NCI-H2081 (cell line): ENCODE measurements at regions not wholly inside any gene's neighbourhood (a gene's known extent, or its start where the extent isn't known, plus 50 kb on each side); places are given as distances from the start of the nearest gene placed in this dataset.

ENCODE experiments used
- DNase-seq, 2 experiments: peaks; one replicate each; lab custom pipeline; 2025; lab: John Stamatoyannopoulos, UW

DNA sequence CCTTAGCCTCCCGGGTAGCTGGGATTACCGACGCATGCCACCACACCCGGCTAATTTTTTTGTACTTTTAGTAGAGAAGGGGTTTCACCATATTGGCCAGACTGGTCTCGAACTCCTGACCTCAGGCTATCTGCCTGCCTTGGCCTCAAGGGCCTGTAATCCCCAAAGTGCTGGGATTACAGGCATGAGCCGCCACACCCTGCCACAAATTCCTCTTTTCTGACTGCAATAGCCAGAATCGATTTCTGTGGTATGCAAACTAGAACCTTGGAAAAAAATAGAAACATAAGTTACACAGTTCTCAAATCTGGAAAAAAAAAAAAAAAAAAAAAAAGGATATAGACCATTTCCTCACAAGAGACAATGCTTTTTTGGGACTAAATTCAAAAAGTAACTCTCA lies 184.6 kb upstream of the EGLN3 start:
- no peak for DNase-seq

DNA sequence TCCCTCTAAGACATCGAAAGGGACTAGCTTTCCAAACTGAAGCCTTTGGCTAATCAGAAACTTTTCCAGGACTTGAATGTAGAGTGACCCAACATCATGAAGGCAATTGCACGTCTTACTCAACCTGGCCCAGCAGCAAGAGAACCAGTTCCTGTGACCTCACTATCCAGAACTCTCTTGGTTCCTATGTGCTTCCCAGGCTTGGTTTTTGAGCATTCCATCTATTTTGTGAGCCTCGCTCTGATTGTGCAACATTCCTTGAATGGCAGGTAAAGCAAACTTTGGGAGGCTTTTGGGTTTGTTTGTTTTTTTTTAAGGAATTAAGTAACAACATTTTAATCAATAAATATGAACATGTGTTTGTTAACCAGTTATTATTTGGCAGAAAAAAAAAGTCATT lies 183.6 kb upstream of the EGLN3 start:
- DNase-seq, result no peak

DNA sequence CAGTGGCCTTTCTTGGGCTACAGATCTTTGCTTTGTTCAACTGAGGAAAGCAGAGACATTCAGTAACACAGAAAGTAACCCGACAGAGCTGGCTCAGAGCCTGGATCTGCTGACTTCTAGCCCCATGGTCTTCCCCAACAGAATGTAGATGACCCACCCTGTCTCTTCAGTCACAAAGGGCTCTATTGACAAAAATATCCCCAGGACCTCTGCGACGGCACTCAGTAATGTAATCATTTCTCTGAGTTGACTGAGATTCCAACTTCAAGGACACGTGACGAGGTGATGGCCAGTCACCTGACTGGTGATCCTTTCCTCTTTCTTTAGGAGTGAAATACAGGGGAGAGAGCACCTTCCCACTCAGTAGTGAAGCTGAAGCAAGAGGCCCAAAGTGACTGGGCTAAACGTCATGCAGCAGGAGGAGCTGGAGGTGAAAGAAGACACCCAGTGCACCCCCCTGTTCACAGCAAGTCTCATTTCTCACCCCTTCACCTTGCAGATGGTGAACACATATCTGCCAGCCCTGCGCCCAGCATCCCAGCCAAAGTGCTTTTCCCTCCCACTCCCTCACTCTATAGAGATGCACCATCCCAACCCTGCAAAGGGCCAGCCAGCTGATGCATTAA lies 179.2 kb upstream of the EGLN3 start:
- DNase-seq, result no peak

GRCh38 chr14:34128665-34129064 lies 177.8 kb upstream of the EGLN3 start:
- no peak for DNase-seq

GRCh38 chr14:34126586-34126985 lies 175.7 kb upstream of the EGLN3 start:
- no peak for DNase-seq

GRCh38 chr14:34124585-34124984 lies 173.7 kb upstream of the EGLN3 start:
- DNase-seq, result no peak

- DNase-seq, result no peak
Observed at GRCh38 chr14:34122650-34123049, 171.8 kb upstream of the EGLN3 start.

GRCh38 chr14:34122081-34122480 lies 171.2 kb upstream of the EGLN3 start:
- DNase-seq, result no peak

GRCh38 chr14:34120185-34120977 lies 169.5 kb upstream of the EGLN3 start:
- no peak for DNase-seq

DNA sequence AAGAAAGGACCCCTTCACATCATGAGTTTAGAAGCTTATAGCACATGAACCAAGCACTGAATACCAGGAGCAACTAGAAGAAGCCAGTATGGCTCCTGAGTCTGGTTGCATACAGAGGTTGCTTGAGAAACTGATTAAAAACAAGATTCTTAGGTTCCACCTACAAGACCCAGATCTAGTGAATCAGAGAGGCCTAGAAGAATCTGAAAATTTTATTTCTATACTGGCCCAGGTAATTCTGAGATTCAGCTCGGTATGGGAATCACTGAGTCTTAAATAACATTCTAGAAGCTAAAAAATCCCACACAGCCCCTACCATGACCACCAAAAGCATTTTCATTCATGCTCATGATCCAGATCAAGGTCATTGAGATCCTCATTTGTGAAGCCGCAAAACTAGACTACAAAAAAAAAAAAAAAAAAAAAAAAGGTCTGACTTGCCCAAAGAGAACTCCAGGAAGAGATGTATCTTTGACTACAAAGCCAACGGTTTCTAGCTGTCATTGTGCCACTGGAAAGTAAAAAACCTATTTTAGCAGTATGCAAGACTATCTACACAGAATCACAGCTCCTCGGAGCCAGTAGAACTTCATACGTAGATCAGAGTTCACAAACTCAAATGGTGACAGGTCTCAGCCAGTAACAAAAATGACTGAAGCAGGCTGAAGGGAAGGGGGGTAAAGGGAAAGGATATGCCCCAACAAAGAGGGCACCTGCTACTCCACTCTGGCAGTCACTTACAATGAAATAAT lies 168.4 kb upstream of the EGLN3 start:
- no peak for DNase-seq

DNA sequence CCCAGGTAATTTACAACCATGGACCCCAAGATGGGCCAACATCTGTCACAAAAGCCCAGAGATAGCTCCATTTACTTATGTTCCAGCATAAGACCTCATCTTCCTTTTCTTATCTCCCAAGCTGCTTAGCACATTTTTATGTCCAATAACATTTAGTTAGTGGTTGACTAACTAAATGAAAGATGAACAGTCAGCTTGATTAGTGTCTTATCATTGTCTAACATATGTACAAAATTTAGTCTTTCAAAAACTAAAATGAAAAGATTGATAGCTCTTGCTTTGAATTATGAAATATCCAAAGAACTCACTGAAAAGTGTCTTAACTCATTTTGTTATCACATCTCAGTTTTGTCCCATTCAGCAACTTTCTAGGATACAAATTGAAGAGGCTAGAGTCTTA lies 163.1 kb upstream of the EGLN3 start:
- DNase-seq, result no peak

DNA sequence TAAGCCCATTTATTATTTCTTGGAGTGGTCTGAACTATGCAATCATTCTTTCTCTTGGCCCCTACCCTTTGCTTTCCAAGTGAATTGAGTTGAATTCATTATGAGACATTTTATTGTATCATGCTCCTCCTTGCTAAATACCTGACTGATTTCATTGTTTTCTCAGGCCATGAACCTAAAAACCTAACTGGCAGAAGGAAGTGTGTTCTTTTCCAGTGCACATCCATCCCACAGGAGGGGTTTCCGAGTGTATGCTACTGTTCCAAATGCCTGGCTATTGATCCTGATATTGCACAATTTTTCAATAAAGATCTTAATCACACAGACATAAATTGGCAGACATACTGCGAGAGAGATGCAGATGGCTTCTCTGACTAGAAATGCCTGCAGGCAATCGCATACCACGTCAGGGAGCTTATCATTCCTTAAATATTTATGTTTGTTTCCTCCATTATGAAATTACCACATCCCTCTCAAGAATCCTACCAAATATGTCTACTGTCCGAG lies 162.2 kb upstream of the EGLN3 start:
- DNase-seq, result no peak

DNA sequence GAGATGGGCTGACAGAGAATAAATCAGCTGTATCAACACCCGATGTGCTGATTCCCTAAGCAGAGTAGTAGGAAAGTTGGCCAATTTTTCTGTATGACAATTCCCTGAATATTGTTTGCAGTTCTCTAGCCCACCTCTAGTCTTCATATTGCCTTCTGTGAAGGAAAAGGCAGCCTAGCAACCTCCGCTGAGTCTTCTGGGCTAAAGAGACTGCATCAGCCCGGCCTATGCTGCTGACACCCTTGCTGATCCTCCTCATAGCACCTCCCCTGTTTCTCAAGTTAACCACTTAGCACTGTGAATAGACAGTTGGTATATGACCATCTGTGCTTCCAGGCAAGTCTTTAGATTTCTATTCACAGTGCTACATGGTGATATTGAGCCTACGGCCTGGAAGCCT lies 161.1 kb upstream of the EGLN3 start:
- no peak for DNase-seq

DNA sequence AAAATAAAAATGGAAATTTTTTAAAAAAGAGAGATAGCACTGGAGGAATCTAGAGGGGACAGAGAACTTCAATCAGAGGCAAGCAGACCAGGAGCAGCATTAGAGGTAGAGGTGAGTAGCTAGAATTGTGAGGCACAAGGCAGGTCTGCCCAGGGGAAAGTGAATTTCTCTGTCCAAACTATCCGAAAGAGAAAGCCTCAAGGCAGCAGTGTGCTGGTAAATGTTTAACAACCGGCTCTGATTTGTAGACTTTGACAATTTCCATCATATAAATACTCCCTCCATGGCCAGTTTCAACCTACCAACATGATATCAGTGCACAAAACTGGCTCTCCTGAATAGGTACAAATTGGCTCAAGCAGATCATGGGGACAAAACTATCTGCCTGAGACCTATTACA lies 160.6 kb upstream of the EGLN3 start:
- no peak for DNase-seq

DNA sequence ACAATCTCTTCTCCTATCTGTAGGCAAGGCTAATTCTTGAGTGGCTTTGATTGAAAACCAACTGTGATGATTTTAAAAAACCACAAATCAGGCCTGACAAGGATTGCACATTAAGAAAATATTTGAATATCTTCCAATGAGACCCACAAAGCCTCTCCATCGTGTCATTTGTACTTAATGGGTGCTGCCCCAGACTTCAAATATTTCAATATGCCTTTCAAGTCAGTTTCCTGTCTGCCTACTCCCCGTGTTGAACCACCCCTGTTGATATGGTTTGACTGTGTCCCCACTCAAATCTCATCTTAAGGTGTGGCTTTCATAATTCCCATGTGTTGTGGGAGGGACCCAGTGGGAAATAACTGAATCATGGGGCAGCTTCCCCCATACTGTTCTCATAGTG lies 159.7 kb upstream of the EGLN3 start:
- no peak for DNase-seq

GRCh38 chr14:34107441-34107840 lies 156.6 kb upstream of the EGLN3 start:
- DNase-seq, result no peak

- no peak for DNase-seq
Observed at GRCh38 chr14:34106310-34106709, 155.4 kb upstream of the EGLN3 start.

DNA sequence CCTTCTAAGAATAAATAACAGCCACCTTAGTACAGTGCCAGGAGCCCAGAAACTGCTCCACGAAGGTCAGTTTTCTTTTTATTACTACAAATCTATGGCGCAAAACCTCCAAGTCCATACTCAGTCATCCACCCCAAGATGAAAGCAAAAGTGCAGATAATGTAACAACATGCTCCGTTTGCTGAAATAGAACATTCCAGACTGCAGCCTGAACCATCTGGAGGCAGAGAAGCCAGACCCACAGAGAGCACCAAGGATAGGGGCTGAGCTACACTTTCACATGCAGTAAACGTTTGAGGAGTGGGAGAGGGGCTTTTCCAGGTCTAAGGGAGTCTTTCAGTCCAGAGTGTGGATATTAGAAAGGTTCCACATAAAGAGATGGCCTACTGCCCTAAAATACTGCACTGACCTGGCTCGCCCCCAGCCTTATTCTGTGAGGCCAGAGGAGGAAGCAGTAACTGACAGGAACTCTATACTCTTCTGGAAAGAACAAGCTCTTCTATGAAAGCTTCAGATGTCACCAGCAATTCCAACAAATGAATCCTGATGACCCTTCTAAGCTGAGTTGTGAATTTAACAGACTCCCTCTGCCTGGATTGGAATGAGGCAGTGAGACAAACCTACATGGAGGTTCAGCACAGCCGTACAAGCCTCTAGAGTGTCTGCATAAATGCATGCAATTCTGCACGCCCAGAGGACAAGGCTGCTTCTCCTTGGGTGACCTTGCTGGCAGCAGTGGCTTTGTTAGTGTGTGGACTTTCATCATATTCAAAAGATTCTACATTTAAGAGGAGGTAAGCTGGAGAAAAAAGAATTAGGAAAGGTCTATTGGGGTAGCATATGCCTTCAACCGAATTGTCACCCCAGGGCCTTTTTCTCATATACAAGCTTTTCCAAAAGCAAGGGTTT lies 153.9 kb upstream of the EGLN3 start:
- no peak for DNase-seq

DNA sequence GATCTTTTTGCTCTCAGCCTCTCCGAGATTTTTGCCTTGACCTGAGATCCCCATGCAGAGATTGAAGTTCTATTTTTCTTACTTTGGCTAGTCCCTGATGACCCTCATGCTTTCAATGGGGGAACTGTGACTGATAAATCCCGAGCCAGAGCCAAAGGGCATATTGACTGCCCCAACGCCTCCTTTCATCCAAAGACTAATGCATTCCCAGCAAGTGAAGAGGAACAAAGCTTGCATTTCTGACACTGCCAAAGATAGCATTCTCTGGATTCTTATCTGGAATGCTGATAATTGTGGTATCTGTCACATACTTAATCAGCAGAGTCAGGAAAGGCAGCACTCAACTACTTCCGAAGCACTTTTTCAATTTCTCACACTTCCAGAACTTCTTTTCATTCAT lies 152.3 kb upstream of the EGLN3 start:
- DNase-seq, result no peak

DNA sequence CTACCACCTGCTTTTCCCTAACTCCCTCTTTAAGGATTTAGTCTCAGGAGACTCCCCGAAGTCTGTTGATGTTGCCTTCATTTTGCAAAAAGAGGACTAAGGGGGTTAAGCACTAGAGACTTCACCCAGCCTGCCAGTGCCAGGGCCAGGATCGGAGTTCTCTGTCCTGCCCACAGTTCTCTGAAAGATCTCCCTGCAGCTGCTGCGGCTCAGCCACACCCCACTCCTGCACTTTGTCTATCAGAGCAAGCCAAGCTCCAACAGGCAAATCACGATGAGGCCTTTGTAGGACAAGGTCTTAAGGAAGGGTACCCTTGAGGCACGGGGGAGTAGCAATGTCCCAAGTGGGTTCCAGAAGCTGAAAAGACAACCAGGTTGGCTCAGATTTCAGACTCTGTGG lies 148.8 kb upstream of the EGLN3 start:
- no peak for DNase-seq

- no peak for DNase-seq
Observed at GRCh38 chr14:34098985-34099349, 148.1 kb upstream of the EGLN3 start.
